Skeletal muscle tissue (tissue), 3 donors: ENCODE measurements at regions not wholly inside any gene's neighbourhood (a gene's known extent, or its start where the extent isn't known, plus 50 kb on each side); places are given as distances from the start of the nearest gene placed in this dataset.

Source experiments
- H3K27ac ChIP-seq: one replicate; pipeline ENCODE4 v1.7.0; 2013; ENCODE audit warnings: mild to moderate bottlenecking, low read depth, low read length, inconsistent platforms
- H3K27me3 ChIP-seq, 3 donors: one replicate each; pipeline ENCODE4 v1.7.0; 2013; ENCODE audit warnings: low read length in 3 of 3; ENCODE audit not compliant: control insufficient read depth in 3 of 3, insufficient read depth in 3 of 3
- H3K36me3 ChIP-seq, 3 donors: one replicate each; pipeline ENCODE4 v1.7.0; 2013; ENCODE audit warnings: low read length in 3 of 3; ENCODE audit not compliant: control insufficient read depth in 3 of 3, insufficient read depth in 3 of 3
- H3K4me1 ChIP-seq, 3 donors: one replicate each; pipeline ENCODE4 v1.7.0; 2013; ENCODE audit warnings: low read length in 3 of 3, mild to moderate bottlenecking in 3 of 3; ENCODE audit not compliant: control insufficient read depth in 3 of 3, insufficient read depth in 3 of 3
- H3K4me3 ChIP-seq, 3 donors: one replicate each; pipeline ENCODE4 v1.7.0; 2013; ENCODE audit warnings: low read length in 3 of 3
- H3K9ac ChIP-seq, 3 donors: one replicate each; pipeline ENCODE4 v1.7.0; 2013; ENCODE audit warnings: low read length in 3 of 3, mild to moderate bottlenecking in 3 of 3, moderate library complexity in 2 of 3, low read depth in 1 of 3
- H3K9me3 ChIP-seq, 3 donors: one replicate each; pipeline ENCODE4 v1.7.0; 2013; ENCODE audit warnings: low read length in 3 of 3; ENCODE audit not compliant: control insufficient read depth in 3 of 3
- donor health status: Osteomylitis.

DNA sequence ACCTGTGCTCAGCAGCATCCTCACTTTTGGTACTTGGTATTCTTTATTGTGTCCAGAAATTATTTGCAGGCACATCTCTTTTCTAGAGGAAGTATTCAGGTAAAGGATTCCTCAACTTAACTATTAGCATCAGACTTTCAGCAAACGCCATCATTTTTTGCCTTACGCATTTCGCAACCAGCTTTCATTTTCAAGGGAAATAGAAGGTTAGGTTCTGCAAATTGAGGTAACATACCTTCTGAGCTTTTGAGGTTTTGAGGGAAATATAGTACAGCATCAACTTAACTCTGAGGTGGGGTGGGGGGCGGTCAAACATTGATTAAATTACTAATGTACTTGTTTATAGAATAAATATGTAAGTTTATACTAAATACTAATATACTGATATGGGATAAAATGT lies 243.6 kb upstream of the RIMS1 start:
- Histone ChIP-seq H3K4me1 (no peaks in the 10 kb centered on the region), H3K9me3 (no peaks in the 10 kb centered on the region), H3K27ac (no peak overlapping the region), H3K9ac (no peak overlapping the region), H3K36me3 (no peaks in the 10 kb centered on the region), H3K4me3 (no peak overlapping the region), H3K27me3 (no peaks in the 10 kb centered on the region)

DNA sequence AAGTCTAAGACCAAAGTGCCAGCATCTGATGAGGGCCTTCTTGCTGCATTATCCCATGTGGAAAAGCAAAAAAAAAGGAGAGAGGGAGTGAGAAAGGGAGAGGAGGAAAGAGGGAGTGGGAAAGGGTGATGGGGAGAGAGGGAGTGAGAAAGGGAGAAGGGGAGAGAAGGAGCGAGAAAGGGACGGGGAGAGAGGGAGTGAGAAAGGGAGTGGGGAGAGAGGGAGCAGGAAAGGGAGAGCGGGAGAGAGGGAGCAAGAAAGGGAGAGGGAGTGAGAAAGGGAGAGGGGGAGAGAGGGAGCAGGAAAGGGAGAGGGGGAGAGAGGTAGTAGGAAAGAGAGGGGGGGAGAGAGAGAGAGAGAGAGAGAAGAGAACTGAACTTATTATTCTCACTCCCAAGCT lies 241.1 kb upstream of the RIMS1 start:
- Histone ChIP-seq H3K4me1 (no peaks in the 10 kb centered on the region), H3K36me3 (no peaks in the 10 kb centered on the region), H3K27ac (no peak overlapping the region), H3K27me3 (no peaks in the 10 kb centered on the region), H3K4me3 (no peak overlapping the region), H3K9ac (no peak overlapping the region), H3K9me3 (no peaks in the 10 kb centered on the region)

DNA sequence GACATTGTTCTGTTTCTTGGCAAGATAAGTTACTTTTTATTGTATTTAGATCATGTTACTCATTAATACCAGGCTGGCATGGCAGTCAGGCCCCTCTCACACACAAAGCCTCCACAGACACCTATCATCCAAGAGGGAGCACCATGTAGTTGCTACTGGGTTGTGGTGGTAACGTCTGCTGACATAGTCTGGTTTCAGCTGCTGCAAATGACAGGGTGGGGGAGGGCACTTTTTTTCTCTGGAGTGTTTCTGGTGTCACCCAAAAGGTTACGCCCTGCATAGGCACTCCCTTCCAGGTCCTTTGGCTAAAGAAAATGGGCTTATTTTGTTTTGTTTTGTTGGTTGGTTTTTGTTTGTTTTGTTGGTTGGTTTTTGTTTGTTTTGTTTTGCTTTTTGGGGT lies 236.4 kb upstream of the RIMS1 start:
- Histone ChIP-seq H3K9ac (no peak overlapping the region), H3K36me3 (no peaks in the 10 kb centered on the region), H3K4me1 (no peaks in the 10 kb centered on the region), H3K9me3 (no peaks in the 10 kb centered on the region), H3K27ac (no peak overlapping the region), H3K27me3 (no peaks in the 10 kb centered on the region), H3K4me3 (no peak overlapping the region)

DNA sequence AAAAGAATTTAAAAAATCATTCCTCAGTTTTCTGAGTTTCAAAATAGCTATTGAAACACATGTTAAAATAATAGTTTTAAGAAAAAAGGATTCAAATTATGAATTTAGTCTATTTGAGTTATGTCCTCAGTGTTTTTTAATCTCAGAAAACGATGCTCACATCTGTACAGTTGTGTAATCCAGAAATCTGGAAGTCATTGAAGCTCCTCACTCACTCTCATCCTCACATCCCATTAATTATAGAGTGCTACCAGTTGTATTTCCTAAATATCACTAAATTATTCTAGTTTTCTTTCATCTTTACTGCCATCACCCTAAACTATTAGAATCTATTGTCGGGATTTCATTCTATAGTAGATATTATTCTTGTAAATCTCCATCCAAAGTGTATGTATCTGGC lies 234.7 kb upstream of the RIMS1 start:
- no peaks in the 10 kb centered on the region for H3K9me3 ChIP-seq
- no peaks in the 10 kb centered on the region for H3K27me3 ChIP-seq
- H3K4me3 ChIP-seq = no peak overlapping the region
- H3K4me1 ChIP-seq = no peaks in the 10 kb centered on the region
- H3K27ac ChIP-seq = no peak overlapping the region
- no peaks in the 10 kb centered on the region for H3K36me3 ChIP-seq
- no peak overlapping the region for H3K9ac ChIP-seq

DNA sequence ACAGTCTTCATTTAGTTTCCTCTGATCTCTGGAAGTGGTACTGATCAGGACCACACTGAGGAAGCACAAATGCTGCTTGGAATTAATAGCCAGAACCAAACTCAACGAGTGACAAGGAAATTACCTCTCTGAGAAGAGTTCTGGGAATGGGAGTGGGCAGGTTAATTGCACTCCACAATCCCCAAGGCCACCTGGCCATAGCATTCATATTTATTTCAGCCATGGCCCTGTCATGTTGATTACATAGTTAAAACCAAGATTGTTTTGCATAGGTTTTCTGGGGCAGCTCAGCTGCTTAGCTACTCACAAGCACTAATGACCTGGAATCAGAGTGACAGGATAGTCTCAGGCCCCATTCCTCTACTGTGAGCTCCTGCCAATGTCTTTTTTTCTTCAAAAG lies 230.2 kb upstream of the RIMS1 start:
- H3K36me3 ChIP-seq = no peaks in the 10 kb centered on the region
- H3K9me3 ChIP-seq = no peaks in the 10 kb centered on the region
- H3K27ac ChIP-seq = no peak overlapping the region
- no peak overlapping the region for H3K4me3 ChIP-seq
- H3K27me3 ChIP-seq = no peaks in the 10 kb centered on the region
- H3K9ac ChIP-seq = no peak overlapping the region
- H3K4me1 ChIP-seq = no peaks in the 10 kb centered on the region

DNA sequence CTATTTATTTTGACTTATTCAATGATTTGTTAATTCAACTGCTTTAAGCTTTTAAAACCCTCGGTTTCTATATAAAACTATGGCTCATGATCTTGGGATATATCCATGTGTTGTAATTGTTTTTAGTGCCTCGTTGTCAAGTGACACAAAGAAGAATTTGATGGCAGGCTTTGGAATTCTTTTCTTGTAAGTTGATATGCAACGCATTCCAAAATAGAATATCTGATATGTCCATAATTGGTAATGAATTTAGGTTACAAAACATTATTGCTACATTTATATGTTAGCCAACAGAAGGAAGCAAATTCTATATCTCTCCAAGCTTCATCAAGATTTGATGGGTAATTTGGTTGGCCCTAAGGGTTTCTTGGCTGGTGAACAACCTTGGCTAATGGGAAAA lies 220.4 kb upstream of the RIMS1 start:
- H3K27me3 ChIP-seq = no peaks in the 10 kb centered on the region
- H3K4me3 ChIP-seq = no peak overlapping the region

DNA sequence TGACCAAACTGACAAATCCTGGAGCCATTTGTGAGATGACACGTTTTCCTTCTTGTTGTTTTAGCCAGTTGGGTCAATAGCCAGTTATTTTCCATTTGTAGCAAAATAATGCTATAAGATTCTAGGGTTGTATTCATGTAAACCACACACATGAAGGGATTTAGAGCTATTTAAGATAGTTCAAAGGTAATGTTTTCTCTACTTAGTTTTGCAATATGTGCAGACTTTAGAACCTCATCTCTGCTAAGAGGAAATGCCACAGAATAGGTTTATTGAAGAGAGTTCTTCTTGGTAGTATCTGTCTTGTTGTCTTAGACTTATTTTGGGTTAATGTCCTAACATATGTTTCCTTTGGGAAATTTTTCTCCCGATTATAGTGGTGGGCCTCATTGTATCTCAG lies 213.5 kb upstream of the RIMS1 start:
- H3K9ac ChIP-seq = no peak overlapping the region
- no peaks in the 10 kb centered on the region for H3K4me1 ChIP-seq
- H3K27ac ChIP-seq = no peak overlapping the region
- no peaks in the 10 kb centered on the region for H3K27me3 ChIP-seq
- no peak overlapping the region for H3K4me3 ChIP-seq
- no peaks in the 10 kb centered on the region for H3K36me3 ChIP-seq
- no peaks in the 10 kb centered on the region for H3K9me3 ChIP-seq

More for the DNA sequence above, 220.4 kb upstream of the RIMS1 start:
- H3K27ac ChIP-seq = no peak overlapping the region
- no peaks in the 10 kb centered on the region for H3K36me3 ChIP-seq
- H3K9ac ChIP-seq = no peak overlapping the region
- no peaks in the 10 kb centered on the region for H3K4me1 ChIP-seq
- H3K9me3 ChIP-seq = no peaks in the 10 kb centered on the region

DNA sequence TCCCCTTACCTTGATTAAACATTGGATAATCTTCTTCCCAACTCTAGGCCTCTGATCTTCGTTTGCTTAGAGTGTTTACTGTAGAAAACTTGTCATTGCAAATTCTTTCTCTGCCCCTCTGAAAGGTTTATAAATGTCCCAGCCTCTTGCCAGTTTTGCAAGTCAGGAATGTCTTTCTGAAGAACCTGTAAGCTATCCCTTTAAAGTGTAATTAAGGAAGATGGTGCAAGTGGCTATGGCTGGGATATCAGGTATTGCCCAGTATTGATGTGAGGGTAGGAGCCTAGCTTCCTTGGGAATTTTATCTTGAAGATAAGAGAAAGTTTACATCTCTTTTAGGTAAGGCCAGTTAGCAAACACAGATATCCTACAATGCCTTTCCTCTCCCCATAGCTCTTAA lies 211.0 kb upstream of the RIMS1 start:
- Histone ChIP-seq H3K27me3 (no peaks in the 10 kb centered on the region), H3K4me3 (no peak overlapping the region), H3K36me3 (no peaks in the 10 kb centered on the region)

DNA sequence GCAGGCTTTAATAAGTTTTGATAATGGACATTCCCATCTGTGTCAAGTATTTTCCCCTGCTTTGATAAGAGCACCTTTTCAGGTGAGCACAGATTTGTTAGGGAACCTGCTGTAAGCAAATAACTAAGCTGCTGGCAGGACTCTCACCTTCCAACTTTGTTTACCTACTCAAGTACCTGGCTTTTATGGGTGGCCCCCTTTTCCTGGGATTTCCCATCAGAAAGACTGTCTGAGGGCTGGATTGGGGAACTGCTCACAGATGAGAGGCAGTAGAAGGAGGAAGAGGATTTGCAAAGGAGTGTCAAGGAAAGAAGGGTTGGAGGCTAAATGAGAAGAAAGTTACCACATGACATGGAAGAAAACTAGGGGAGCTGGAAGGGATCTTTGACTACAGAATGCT lies 210.1 kb upstream of the RIMS1 start:
- Histone ChIP-seq H3K4me3 (no peak overlapping the region), H3K27ac (no peak overlapping the region), H3K9me3 (no peaks in the 10 kb centered on the region), H3K9ac (no peak overlapping the region), H3K27me3 (no peaks in the 10 kb centered on the region), H3K4me1 (no peaks in the 10 kb centered on the region), H3K36me3 (no peaks in the 10 kb centered on the region)

More for the DNA sequence above, 211.0 kb upstream of the RIMS1 start:
- Histone ChIP-seq H3K9ac (no peak overlapping the region), H3K4me1 (no peaks in the 10 kb centered on the region), H3K9me3 (no peaks in the 10 kb centered on the region), H3K27ac (no peak overlapping the region)

DNA sequence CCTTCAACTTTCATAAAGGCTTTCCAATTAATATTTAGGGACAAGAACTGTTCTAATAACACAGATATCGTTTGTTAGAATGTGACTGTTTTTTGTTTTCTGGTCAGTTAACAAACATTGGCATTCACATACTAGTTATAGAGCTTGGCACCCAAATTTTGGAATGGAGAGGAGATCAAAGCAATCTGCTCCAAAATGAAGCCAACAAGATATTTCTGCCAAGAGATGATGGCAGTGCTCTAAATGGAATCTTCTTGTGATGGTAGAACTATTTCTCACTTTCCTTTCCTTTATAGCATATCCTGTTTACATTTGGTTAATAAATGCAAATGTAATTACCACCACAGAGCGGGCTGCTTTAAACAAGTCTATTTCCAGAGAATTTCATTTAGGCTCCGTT lies 208.3 kb upstream of the RIMS1 start:
- no peaks in the 10 kb centered on the region for H3K36me3 ChIP-seq
- H3K27ac ChIP-seq = no peak overlapping the region
- H3K9ac ChIP-seq = no peak overlapping the region
- H3K4me3 ChIP-seq = no peak overlapping the region
- H3K9me3 ChIP-seq = no peaks in the 10 kb centered on the region
- H3K4me1 ChIP-seq = no peaks in the 10 kb centered on the region
- no peaks in the 10 kb centered on the region for H3K27me3 ChIP-seq

DNA sequence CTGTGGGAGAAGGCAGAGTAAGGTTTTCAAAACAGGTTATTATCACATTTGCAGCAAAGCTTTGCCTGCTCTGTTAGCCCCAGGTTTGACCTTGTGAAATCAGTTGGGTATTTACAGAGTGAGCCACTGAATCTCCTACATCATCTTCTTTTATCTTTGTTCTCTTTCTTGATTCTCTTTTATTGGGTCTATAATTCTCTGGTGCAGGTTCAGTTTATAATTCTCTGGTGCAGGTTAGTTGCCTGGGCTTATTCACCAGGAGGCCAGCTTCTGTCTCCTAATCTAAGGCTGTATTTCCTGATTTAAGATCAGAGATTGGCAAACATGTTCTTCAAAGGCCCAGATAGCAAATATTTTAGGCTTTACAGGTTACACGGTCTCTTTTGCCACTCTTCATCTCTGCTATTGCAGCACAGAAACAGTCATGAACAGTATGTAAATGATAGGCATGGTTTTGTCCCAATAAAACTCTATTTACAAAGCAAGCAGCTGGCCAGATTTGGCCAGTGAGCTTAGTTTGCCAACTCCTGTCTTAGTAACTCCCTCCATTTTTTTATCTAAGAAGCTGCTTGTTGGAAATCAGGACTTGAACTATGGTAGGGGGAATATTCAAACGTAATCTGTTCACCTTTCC lies 205.0 kb upstream of the RIMS1 start:
- Histone ChIP-seq H3K9ac (no peak overlapping the region), H3K27ac (no peak overlapping the region), H3K4me1 (no peaks in the 10 kb centered on the region), H3K9me3 (no peaks in the 10 kb centered on the region), H3K36me3 (no peaks in the 10 kb centered on the region), H3K4me3 (no peak overlapping the region), H3K27me3 (no peaks in the 10 kb centered on the region)
